ENCODE measurements at regions not wholly inside any gene's neighbourhood (a gene's known extent, or its start where the extent isn't known, plus 50 kb on each side); places are given as distances from the start of the nearest gene placed in this dataset.

- Histone ChIP-seq H2BK20ac (ENCODE audit: low read length) (no peak overlapping the region), H4K5ac (ENCODE audit: insufficient read length, low read depth, low read length) (no peak overlapping the region), H4K8ac (ENCODE audit: extremely low read depth, insufficient read depth, low read length) (no peak overlapping the region), H2BK5ac (ENCODE audit: low read depth, low read length) (no peak overlapping the region), H3K23ac (ENCODE audit: insufficient read length) (no peak overlapping the region), H3K27me3 (replicated peaks in 1 of 4; ENCODE audit: control insufficient read depth in 3 of 4, extremely low read depth in 1 of 4, insufficient read depth in 3 of 4, low read length in 3 of 4) (no peaks in the 10 kb centered on the region), H2AK5ac (ENCODE audit: low read depth, low read length) (no peak overlapping the region), H2AFZ (ENCODE audit: low read length) (no peak overlapping the region), H3K36me3 (ENCODE audit: control insufficient read depth in 2 of 4, insufficient read depth in 4 of 4, low read length in 3 of 4) (no peaks in the 10 kb centered on the region), H4K91ac (replicated peaks; ENCODE audit: insufficient read length, low read length) (no peak overlapping the region), H2BK15ac (ENCODE audit: low read length) (0 out of 2 replicates have a peak overlapping the region, but pooled peaks have one; percentile 34), H3K79me2 (ENCODE audit: control insufficient read depth in 1 of 2, insufficient read depth in 2 of 2, low read length in 2 of 2) (no peaks in the 10 kb centered on the region), H3K56ac (replicated peaks; ENCODE audit: insufficient read length, low read depth, low read length) (no peak overlapping the region), H3K14ac (ENCODE audit: insufficient read length) (no peak overlapping the region), H3K9me3 (ENCODE audit: insufficient read depth in 2 of 2, low read depth in 1 of 2, low read length in 1 of 2) (no peaks in the 10 kb centered on the region; a peak in 1 of 4 replicates), H3K18ac (ENCODE audit: extremely low read depth, low read length) (no peak overlapping the region), H2BK12ac (ENCODE audit: low read depth, low read length) (peak overlapping the region; percentile 30; the same call in 1 of the 2 replicates), H3K4ac (replicated peaks; ENCODE audit: insufficient read length, low read depth, low read length) (no peak overlapping the region), H2BK120ac (replicated peaks; ENCODE audit: low read depth, low read length) (no peak overlapping the region), H3K4me3 (ENCODE audit: extremely low read depth in 1 of 4, insufficient read depth in 2 of 4, low read depth in 3 of 4, low read length in 4 of 4) (no peak overlapping the region), H3K4me2 (ENCODE audit: insufficient read depth in 1 of 2, low read depth in 2 of 2, low read length in 2 of 2) (no peak overlapping the region), H3K9ac (replicated peaks in 1 of 4; ENCODE audit: extremely low read depth in 1 of 4, low read depth in 3 of 4, low read length in 3 of 4) (no peak overlapping the region), H3K23me2 (ENCODE audit: low read depth, low read length) (no peaks in the 10 kb centered on the region), H3K4me1 (replicated peaks in 1 of 4; ENCODE audit: control insufficient read depth in 3 of 4, insufficient read depth in 4 of 4, low read length in 3 of 4) (peaks cover 0 to 7% (median 2%) of the 10 kb centered on the region in 4 experiments; a peak in 2 of 7 replicates), H4K20me1 (replicated peaks in 1 of 2; ENCODE audit: control insufficient read depth in 1 of 2, insufficient read depth in 2 of 2, low read length in 2 of 2) (no peaks in the 10 kb centered on the region), H3K27ac (ENCODE audit: low read depth, low read length) (no peak overlapping the region), H3K79me1 (ENCODE audit: low read depth, low read length) (no peaks in the 10 kb centered on the region)
- DNase-seq (ENCODE audit: low read depth in 1 of 2, low spot score in 2 of 2), result no peak
- TF ChIP-seq TCF12 (IDR thresholded peaks at IDR 0.05; ENCODE audit: low read depth, low read length), result no peak
- no peak for TF ChIP-seq EGR1 (IDR thresholded peaks at IDR 0.05; ENCODE audit: borderline replicate concordance, low read depth, low read length)
- no peak for TF ChIP-seq GABPA (IDR thresholded peaks at IDR 0.05; ENCODE audit: borderline replicate concordance, insufficient read depth, low read length)
- no peak for TF ChIP-seq BRCA1 (IDR thresholded peaks at IDR 0.05; ENCODE audit: low read depth, low read length)
- TF ChIP-seq, protein P1, sequence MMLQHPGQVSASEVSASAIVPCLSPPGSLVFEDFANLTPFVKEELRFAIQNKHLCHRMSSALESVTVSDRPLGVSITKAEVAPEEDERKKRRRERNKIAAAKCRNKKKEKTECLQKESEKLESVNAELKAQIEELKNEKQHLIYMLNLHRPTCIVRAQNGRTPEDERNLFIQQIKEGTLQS (IDR thresholded peaks at IDR 0.05; ENCODE audit: insufficient read depth, low read depth, low read length), result no peak
- no peak for TF ChIP-seq SP4 (IDR thresholded peaks at IDR 0.05; ENCODE audit: low read length)
- no peak for TF ChIP-seq KDM4A (IDR thresholded peaks at IDR 0.05; ENCODE audit: low read depth, low read length, severe bottlenecking)
- no peak for TF ChIP-seq CBX8 (IDR thresholded peaks at IDR 0.05; ENCODE audit: borderline replicate concordance, low read depth, low read length)
- TF ChIP-seq FOSL1 (IDR thresholded peaks at IDR 0.05; ENCODE audit: insufficient read depth, low read depth, low read length), result no peak
- no peak for TF ChIP-seq KDM1A (IDR thresholded peaks at IDR 0.05; ENCODE audit: borderline replicate concordance, low read length)
- ChIA-PET CTCF (ENCODE audit: partially characterized antibody) (no interaction called here), POLR2A (ENCODE audit: partially characterized antibody) (no interaction called here)
- WGBS, 2 experiments (ENCODE audit: extremely low coverage in 1 of 2, insufficient coverage in 1 of 2, insufficient read length in 1 of 2, insufficient replicate concordance in 2 of 2, low coverage in 1 of 2, low lambda C conversion rate in 2 of 2, missing lambda C conversion rate in 1 of 2), result 87% methylated on average over 5 of the region's 5 CpGs; no CpG with 5 or more reads in 1 of the 2 experiments
- no peak for FAIRE-seq
Observed at GRCh38 chr13:56019606-56020005, 1121.1 kb upstream of the PRR20A start.

Measured in H1 (cell line).